ENCODE measurements at regions not wholly inside any gene's neighbourhood (a gene's known extent, or its start where the extent isn't known, plus 50 kb on each side); places are given as distances from the start of the nearest gene placed in this dataset.

- CTCF ChIA-PET: no interaction called here
- intact Hi-C loops (cut with micrococcal nuclease): no loop called here
These were observed 69.4 kb upstream of the GAS1 start for GRCh38 chr9:87016681-87017080.

More at GRCh38 chr9:87016681-87017080, 69.4 kb upstream of the GAS1 start:
- BruUV-seq (replicated peaks): no TSS peak
- no peak overlapping the region for H3K4me3 ChIP-seq (replicated peaks in 1 of 3; ENCODE audit: insufficient read depth in 1 of 3, low read depth in 1 of 3, low read length in 3 of 3)
- no peaks in the 10 kb centered on the region for H3K36me3 ChIP-seq (ENCODE audit: control insufficient read depth in 2 of 2, extremely low read depth in 1 of 2, insufficient read depth in 2 of 2, low read length in 2 of 2)
- no peaks in the 10 kb centered on the region for H3K27me3 ChIP-seq (ENCODE audit: control insufficient read depth in 2 of 2, insufficient read depth in 2 of 2, low read length in 2 of 2)
- no peak for TF ChIP-seq FOS (IDR thresholded peaks at IDR 0.05; ENCODE audit: borderline replicate concordance, insufficient read depth, low read length)
- TF ChIP-seq CTCF (IDR thresholded peaks at IDR 0.05; ENCODE audit: extremely low read depth in 1 of 2, insufficient read depth in 1 of 2, low read depth in 1 of 2, low read length in 2 of 2): no peak
- no peak for TF ChIP-seq EZH2 (IDR thresholded peaks at IDR 0.05; ENCODE audit: borderline replicate concordance, low read depth, low read length, severe bottlenecking)
- TF ChIP-seq POLR2A (IDR thresholded peaks at IDR 0.05; ENCODE audit: low read depth, low read length): no peak
- no peak for TF ChIP-seq JUN (IDR thresholded peaks at IDR 0.05; ENCODE audit: borderline replicate concordance, insufficient read depth, insufficient read length, low read depth)
- TF ChIP-seq POLR2AphosphoS5 (IDR thresholded peaks at IDR 0.05; ENCODE audit: insufficient read depth, low read depth, low read length): no peak
- TF ChIP-seq MYC (IDR thresholded peaks at IDR 0.05; ENCODE audit: low read depth, low read length): no peak
- no peak for TF ChIP-seq MAX (IDR thresholded peaks at IDR 0.05; ENCODE audit: insufficient read depth, insufficient read length)
- TF ChIP-seq GATA2 (IDR thresholded peaks at IDR 0.05; ENCODE audit: insufficient read depth, insufficient read length, low read depth, low read length): no peak
- FAIRE-seq (no peak), DNase-seq (ENCODE audit: low read depth, low spot score) (no peak)
- H3K4me2 ChIP-seq (ENCODE audit: insufficient read depth, low read length): no peak overlapping the region
- no peak overlapping the region for H2AFZ ChIP-seq (ENCODE audit: low read depth, low read length)
- H3K9me3 ChIP-seq (replicated peaks; ENCODE audit: control insufficient read depth, insufficient read depth, low read length): no peaks in the 10 kb centered on the region
- no peaks in the 10 kb centered on the region for H3K79me2 ChIP-seq (ENCODE audit: control insufficient read depth, insufficient read depth, low read length)
- no peaks in the 10 kb centered on the region for H3K9me1 ChIP-seq (replicated peaks; ENCODE audit: control insufficient read depth, extremely low read depth, insufficient read depth, low read length)
- no peaks in the 10 kb centered on the region for H4K20me1 ChIP-seq (replicated peaks; ENCODE audit: control insufficient read depth, extremely low read depth, insufficient read depth, low read length)
- dilution Hi-C loops (cut with MboI; ENCODE audit: extremely low pct_ligation_motif_present, low sequenced_read_pairs): no loop called here
- H3K9ac ChIP-seq (replicated peaks; ENCODE audit: extremely low read depth, insufficient read depth, low read length): no peak overlapping the region
- H3K4me1 ChIP-seq (ENCODE audit: control insufficient read depth, extremely low read depth, insufficient read depth, low read length): no peaks in the 10 kb centered on the region
- no peak overlapping the region for H3K27ac ChIP-seq (ENCODE audit: insufficient read depth, low read depth, low read length)
- POLR2A ChIA-PET: no interaction called here

All from endothelial cell of umbilical vein (primary cell).